ENCODE measurements at regions not wholly inside any gene's neighbourhood (a gene's known extent, or its start where the extent isn't known, plus 50 kb on each side); places are given as distances from the start of the nearest gene placed in this dataset.

GRCh38 chr6:138682704-138683527, 90.7 kb upstream of the CCDC28A start:
- TF ChIP-seq CTCF (conservative IDR thresholded peaks at IDR 0.05) = no peak
- no peak for TF ChIP-seq EZH2 (IDR thresholded peaks at IDR 0.05; ENCODE audit: low read depth)

Data from PC-9 (cell line).